Endothelial cell of hepatic sinusoid (primary cell): ENCODE measurements at regions not wholly inside any gene's neighbourhood (a gene's known extent, or its start where the extent isn't known, plus 50 kb on each side); places are given as distances from the start of the nearest gene placed in this dataset.

Experiments used
- in situ Hi-C: cut with HindIII; loops from 2 replicates; pipeline ENCODE4 v1.10.0; 2017; ENCODE audit warnings: low sequenced_read_pairs

DNA sequence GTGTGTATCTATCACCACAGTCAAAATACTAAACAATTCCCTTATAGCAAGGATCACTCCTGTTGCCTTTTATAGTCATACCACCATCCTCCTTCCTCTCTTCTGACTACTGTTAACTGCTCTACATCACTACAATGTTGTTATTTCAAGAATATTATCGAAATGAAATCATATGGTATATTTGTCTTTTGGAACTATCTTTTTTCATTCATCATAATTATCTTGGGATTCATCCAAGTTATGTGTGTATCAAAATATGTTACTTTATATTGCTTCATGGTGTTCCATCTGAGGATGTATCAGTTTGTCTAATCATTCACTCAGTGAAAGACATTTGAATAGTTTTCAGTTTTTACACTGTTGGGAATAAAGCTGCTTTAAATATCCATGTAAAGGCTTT lies 1423.0 kb upstream of the PIK3C3 start:
- in situ Hi-C loops: no loop called here

DNA sequence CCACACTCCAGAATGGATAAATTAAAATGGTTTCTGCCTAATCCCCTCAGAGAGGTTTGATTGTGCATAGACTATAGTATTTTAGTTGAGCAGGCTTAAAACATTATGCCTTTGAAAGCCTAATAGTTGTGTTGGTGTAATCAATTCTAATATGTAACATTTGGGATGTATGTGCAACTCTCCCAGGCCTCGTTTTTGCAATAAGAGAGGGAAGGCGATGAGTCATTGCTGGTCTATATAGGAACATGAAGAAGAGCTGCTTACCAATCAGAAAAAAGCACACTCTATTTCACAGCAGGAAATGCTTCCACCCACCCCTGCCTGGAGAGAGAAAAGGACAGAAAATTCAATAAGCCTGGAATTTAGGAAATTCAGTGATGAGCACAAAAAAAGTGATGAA lies 1424.0 kb upstream of the PIK3C3 start:
- in situ Hi-C loops: no loop called here

DNA sequence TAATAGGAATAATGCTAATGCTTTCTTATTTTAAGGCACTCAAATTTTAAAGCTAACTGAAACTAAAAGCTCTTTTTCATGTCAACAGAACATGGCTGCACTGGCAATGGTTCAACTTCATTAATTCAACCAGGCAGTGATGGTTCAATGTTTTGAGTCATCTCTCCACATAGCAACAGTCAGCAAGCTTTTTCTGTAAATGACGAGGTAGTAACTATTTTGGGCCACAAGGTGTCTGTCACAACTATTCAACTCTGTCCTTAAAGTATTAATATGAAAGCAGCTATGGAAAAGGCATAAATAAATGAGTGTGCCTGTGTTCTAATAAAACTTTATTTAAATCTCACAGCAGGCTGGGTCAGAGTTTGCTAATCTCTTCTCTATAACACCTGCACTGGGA lies 1425.6 kb upstream of the PIK3C3 start:
- in situ Hi-C loops: no loop called here

GRCh38 chr18:40524881-40525280 lies 1430.2 kb upstream of the PIK3C3 start:
- in situ Hi-C loops: no loop called here

GRCh38 chr18:40523287-40523686 lies 1431.7 kb upstream of the PIK3C3 start:
- in situ Hi-C loops: no loop called here

GRCh38 chr18:40501026-40501425 lies 1454.0 kb upstream of the PIK3C3 start:
- in situ Hi-C loops: no loop called here

GRCh38 chr18:40494603-40495002 lies 1460.4 kb upstream of the PIK3C3 start:
- in situ Hi-C loops: no loop called here

GRCh38 chr18:40493316-40493715 lies 1461.7 kb upstream of the PIK3C3 start:
- in situ Hi-C loops: no loop called here

- in situ Hi-C loops: no loop called here
Observed at GRCh38 chr18:40489301-40489700, 1465.7 kb upstream of the PIK3C3 start.

GRCh38 chr18:40485318-40485717 lies 1469.7 kb upstream of the PIK3C3 start:
- in situ Hi-C loops: no loop called here

GRCh38 chr18:40473221-40474029 lies 1481.6 kb upstream of the PIK3C3 start:
- in situ Hi-C loops: no loop called here

DNA sequence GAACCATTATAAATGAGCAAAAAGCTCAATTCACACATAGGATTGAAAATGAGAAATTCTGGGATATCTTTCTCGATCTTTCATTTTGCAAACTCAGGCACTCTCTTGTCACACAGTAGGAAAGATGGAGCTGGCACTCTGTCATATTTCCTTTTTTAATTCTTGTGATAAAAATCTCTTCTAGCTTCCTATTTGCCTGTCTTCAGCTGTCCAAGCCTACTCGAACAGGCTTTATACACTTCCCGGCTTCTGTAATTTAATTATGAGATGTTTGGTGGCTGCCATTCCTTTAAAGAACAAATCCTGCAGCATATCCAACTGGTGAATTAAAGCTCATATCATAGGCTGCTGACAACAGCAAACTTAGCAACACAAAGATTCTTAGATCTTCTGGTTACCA lies 1484.3 kb upstream of the PIK3C3 start:
- in situ Hi-C loops: no loop called here

DNA sequence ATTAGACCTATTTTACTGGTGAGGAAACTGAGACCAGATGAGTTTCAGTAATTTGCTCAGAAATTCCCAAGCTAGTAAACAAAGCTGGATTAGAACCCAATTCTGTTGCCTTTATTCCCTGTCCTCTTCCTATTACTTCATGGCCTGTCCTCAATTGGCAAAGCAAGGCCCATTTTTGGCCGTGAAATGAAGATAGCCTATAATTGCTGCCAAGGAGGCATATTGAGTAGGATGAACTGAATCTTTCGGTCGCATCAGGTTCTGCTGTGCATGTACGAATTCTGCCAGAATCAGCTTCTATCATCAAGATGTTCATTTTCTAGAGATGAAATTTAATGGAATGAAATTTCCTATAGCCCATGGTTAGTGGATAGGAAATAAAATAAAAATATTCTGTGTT lies 1485.2 kb upstream of the PIK3C3 start:
- in situ Hi-C loops: no loop called here

GRCh38 chr18:40469316-40469715 lies 1485.7 kb upstream of the PIK3C3 start:
- in situ Hi-C loops: no loop called here

DNA sequence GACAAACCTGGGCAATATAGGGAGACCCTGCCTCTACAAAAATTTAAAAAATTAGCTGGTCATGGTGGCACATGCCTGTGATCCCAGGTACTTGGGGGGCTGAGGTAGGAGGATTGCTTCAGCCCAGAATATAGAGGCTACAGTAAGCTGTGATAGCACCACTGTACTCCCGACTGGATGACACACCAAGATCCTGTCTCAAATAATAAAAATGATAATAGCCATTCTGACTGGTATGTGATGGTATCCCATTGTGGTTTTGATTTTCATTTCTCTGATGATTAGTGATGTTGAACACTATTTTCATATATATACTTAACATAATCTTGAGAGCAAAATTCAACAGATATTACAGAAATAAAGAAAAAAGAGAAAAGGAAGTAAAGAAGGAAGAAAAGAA lies 1491.0 kb upstream of the PIK3C3 start:
- in situ Hi-C loops: no loop called here

GRCh38 chr18:40453903-40454302 lies 1501.1 kb upstream of the PIK3C3 start:
- in situ Hi-C loops: no loop called here

DNA sequence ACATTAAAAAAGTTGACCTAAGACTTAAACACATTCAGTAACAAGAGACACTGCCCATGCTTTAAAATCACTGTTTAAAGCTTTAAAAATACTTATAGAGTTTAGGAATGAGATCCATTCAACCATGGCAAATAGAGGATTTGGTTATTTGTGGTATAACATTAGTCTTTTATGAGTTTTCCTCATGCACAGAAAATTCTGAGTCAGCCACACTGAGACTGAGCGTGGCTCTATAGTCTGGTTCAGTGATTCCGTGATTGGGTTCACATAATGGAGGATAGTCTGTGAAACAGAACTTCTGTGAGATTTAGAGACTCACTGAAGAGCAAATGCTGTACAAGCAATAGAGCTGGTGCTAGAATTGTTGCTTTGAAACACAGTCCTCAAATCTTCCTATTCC lies 1502.4 kb upstream of the PIK3C3 start:
- in situ Hi-C loops: no loop called here

GRCh38 chr18:40450751-40451150 lies 1504.3 kb upstream of the PIK3C3 start:
- in situ Hi-C loops: no loop called here

DNA sequence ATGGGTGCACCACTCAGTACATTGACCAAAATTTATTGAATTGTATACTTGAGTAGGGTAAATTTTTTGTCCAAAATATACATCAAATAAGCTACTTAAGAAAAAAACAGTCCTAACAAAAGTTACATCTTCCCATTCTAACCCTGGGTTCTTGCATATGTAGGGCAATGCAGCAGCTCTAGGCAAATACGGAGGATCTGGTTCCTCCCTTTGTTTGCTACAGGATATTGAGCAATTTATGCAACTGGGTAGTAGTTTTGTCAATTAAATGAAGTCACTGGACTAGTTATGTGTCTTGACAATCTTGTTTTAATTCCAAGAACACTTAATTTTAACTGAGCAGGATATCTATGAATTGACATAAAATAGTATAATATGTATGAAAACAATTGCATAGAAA lies 1507.2 kb upstream of the PIK3C3 start:
- in situ Hi-C loops: no loop called here

GRCh38 chr18:40440088-40440487 lies 1514.9 kb upstream of the PIK3C3 start:
- in situ Hi-C loops: no loop called here

GRCh38 chr18:40437517-40437916 lies 1517.5 kb upstream of the PIK3C3 start:
- in situ Hi-C loops: no loop called here

- in situ Hi-C loops: no loop called here
Observed at GRCh38 chr18:40431071-40431985, 1523.7 kb upstream of the PIK3C3 start.
